H9 (cell line): ENCODE measurements at regions not wholly inside any gene's neighbourhood (a gene's known extent, or its start where the extent isn't known, plus 50 kb on each side); places are given as distances from the start of the nearest gene placed in this dataset.

Experiments
- DNase-seq: peaks from one replicate; pipeline ENCODE4 v3.0.0-alpha.2; 2017
- H2AFZ ChIP-seq: one replicate; pipeline ENCODE4 v1.6.1; 2013; ENCODE audit warnings: mild to moderate bottlenecking, low read length, control low read depth, moderate library complexity
- H2AK5ac ChIP-seq: 2 replicates; pipeline ENCODE4 v1.6.1; 2013; ENCODE audit warnings: low read length, control low read depth, mixed read lengths; ENCODE audit not compliant: insufficient read length
- H2BK120ac ChIP-seq: one replicate; pipeline ENCODE4 v1.6.1; 2013; ENCODE audit warnings: low read depth, mild to moderate bottlenecking, low read length, control low read depth, inconsistent platforms; ENCODE audit not compliant: poor library complexity, severe bottlenecking
- H2BK12ac ChIP-seq: 2 replicates; pipeline ENCODE4 v1.6.1; 2013; ENCODE audit warnings: low read length, control low read depth, mixed read lengths, low read depth; ENCODE audit not compliant: insufficient read length
- H2BK15ac ChIP-seq: 2 replicates; pipeline ENCODE4 v1.6.1; 2013; ENCODE audit warnings: low read depth, low read length, control low read depth
- H2BK20ac ChIP-seq: one replicate; pipeline ENCODE4 v1.6.1; 2013; ENCODE audit warnings: low read depth, mild to moderate bottlenecking, low read length, control low read depth, inconsistent platforms; ENCODE audit not compliant: poor library complexity, severe bottlenecking
- H2BK5ac ChIP-seq: 2 replicates; pipeline ENCODE4 v1.6.1; 2013; ENCODE audit warnings: low read length, control low read depth, mixed read lengths; ENCODE audit not compliant: insufficient read length
- H3K14ac ChIP-seq: 2 replicates; pipeline ENCODE4 v1.6.1; 2013; ENCODE audit warnings: low read length, control low read depth; ENCODE audit not compliant: insufficient read depth
- H3K18ac ChIP-seq: 2 replicates; pipeline ENCODE4 v1.6.1; 2013; ENCODE audit warnings: low read depth, mild to moderate bottlenecking, mixed read lengths, low read length, control low read depth; ENCODE audit not compliant: insufficient read length
- H3K23ac ChIP-seq: 2 replicates; pipeline ENCODE4 v1.6.1; 2013; ENCODE audit warnings: low read length, control low read depth, mixed read lengths, low read depth; ENCODE audit not compliant: insufficient read length
- H3K23me2 ChIP-seq: 2 replicates; pipeline ENCODE4 v1.6.1; 2013; ENCODE audit warnings: low read depth, mild to moderate bottlenecking, mixed read lengths, low read length, control low read depth; ENCODE audit not compliant: insufficient read length, poor library complexity, severe bottlenecking
- H3K27ac ChIP-seq: 2 replicates; pipeline ENCODE4 v1.5.1; 2013; ENCODE audit warnings: low read length, control low read depth, mixed read lengths, low read depth; ENCODE audit not compliant: insufficient read length
- H3K27me3 ChIP-seq: 2 replicates; pipeline ENCODE4 v1.6.1; 2013; ENCODE audit warnings: low read length, control low read depth, inconsistent platforms; ENCODE audit not compliant: insufficient read depth
- H3K4ac ChIP-seq: 2 replicates; pipeline ENCODE4 v1.6.1; 2013; ENCODE audit warnings: low read depth, mild to moderate bottlenecking, control low read depth, inconsistent platforms, low read length, moderate library complexity
- H3K4me1 ChIP-seq: 2 replicates; pipeline ENCODE4 v1.6.1; 2013; ENCODE audit warnings: low read length, control low read depth, inconsistent platforms; ENCODE audit not compliant: insufficient read depth
- H3K4me2 ChIP-seq: 2 replicates; pipeline ENCODE4 v1.6.1; 2013; ENCODE audit warnings: low read length, control low read depth, mixed read lengths; ENCODE audit not compliant: insufficient read length, insufficient read depth
- H3K56ac ChIP-seq: 2 replicates; pipeline ENCODE4 v1.6.1; 2013; ENCODE audit warnings: low read depth, mild to moderate bottlenecking, mixed read lengths, low read length, control low read depth; ENCODE audit not compliant: insufficient read length
- H3K79me1 ChIP-seq: 2 replicates; pipeline ENCODE4 v1.6.1; 2013; ENCODE audit warnings: low read depth, mild to moderate bottlenecking, moderate library complexity, low read length, control low read depth, inconsistent platforms; ENCODE audit not compliant: insufficient read depth, poor library complexity, severe bottlenecking
- H3K79me2 ChIP-seq: 2 replicates; pipeline ENCODE4 v1.6.1; 2013; ENCODE audit warnings: low read length, control low read depth, inconsistent platforms; ENCODE audit not compliant: insufficient read depth
- H3K9ac ChIP-seq: 2 replicates; pipeline ENCODE4 v1.6.1; 2013; ENCODE audit warnings: low read length, control low read depth, mixed read lengths; ENCODE audit not compliant: insufficient read length; ENCODE audit errors: extremely low read depth
- H3K9me3 ChIP-seq: one replicate; pipeline ENCODE4 v1.6.1; 2013; ENCODE audit warnings: low read depth, low read length, inconsistent platforms; ENCODE audit not compliant: control insufficient read depth
- H3T11ph ChIP-seq: one replicate; pipeline ENCODE4 v1.6.1; 2013; ENCODE audit warnings: mild to moderate bottlenecking, low read length, control low read depth, inconsistent platforms
- H4K20me1 ChIP-seq: one replicate; pipeline ENCODE4 v1.6.1; 2013; ENCODE audit not compliant: control insufficient read depth, insufficient read length, insufficient read depth
- H4K5ac ChIP-seq: 2 replicates; pipeline ENCODE4 v1.6.1; 2013; ENCODE audit warnings: low read depth, mild to moderate bottlenecking, mixed read lengths, low read length, control low read depth; ENCODE audit not compliant: insufficient read length
- H4K8ac ChIP-seq: replicated peaks from 2 replicates; pipeline ENCODE4 v1.6.1; 2013; ENCODE audit warnings: low read length, control low read depth, mixed read lengths, low read depth; ENCODE audit not compliant: insufficient read length
- H4K91ac ChIP-seq: 2 replicates; pipeline ENCODE4 v1.6.1; 2013; ENCODE audit warnings: low read depth, mild to moderate bottlenecking, moderate library complexity, mixed read lengths, low read length, control low read depth; ENCODE audit not compliant: insufficient read length
- H3K27ac Mint-ChIP-seq, 3 experiments: 2 replicates in 2 of 3; 3 replicates in 1 of 3; pipeline ENCODE4 v1.8.0; 2020 to 2021; ENCODE audit warnings: mixed read lengths in 3 of 3, mild to moderate bottlenecking in 1 of 3, moderate library complexity in 1 of 3
- H3K27me3 Mint-ChIP-seq: 2 replicates; pipeline ENCODE4 v1.8.0; 2021; ENCODE audit warnings: low read depth, mild to moderate bottlenecking, moderate library complexity, mixed read lengths
- H3K36me3 Mint-ChIP-seq, 3 experiments: 2 replicates in 2 of 3; 3 replicates in 1 of 3; pipeline ENCODE4 v1.8.0; 2020 to 2021; ENCODE audit warnings: low read depth in 3 of 3, mixed read lengths in 3 of 3; ENCODE audit not compliant: insufficient read depth in 1 of 3
- H3K4me1 Mint-ChIP-seq, 2 experiments: 2 replicates each; pipeline ENCODE4 v1.8.0; 2020; ENCODE audit warnings: mixed read lengths in 2 of 2
- H3K4me3 Mint-ChIP-seq, 2 experiments: 2 replicates in 1 of 2; 3 replicates in 1 of 2; pipeline ENCODE4 v1.8.0; 2020 to 2021; ENCODE audit warnings: mild to moderate bottlenecking in 2 of 2, mixed read lengths in 2 of 2, moderate library complexity in 1 of 2
- H3K9me3 Mint-ChIP-seq, 2 experiments: 2 replicates in 1 of 2; 3 replicates in 1 of 2; pipeline ENCODE4 v1.8.0; 2020; ENCODE audit warnings: mild to moderate bottlenecking in 2 of 2, mixed read lengths in 2 of 2, moderate library complexity in 1 of 2
- CTCF ChIP-seq: fragments of 200-600 bp; sonication (generic); conservative IDR thresholded peaks from 3 replicates; pipeline ENCODE4 v1.8.0; 2021; ENCODE audit warnings: antibody characterized with exemption, mild to moderate bottlenecking
- WGBS: extraction: QIAGEN DNeasy Blood & Tissue Kit; methylation state at CpG from one replicate; pipeline ENCODE4 v1.1.7; 2013; ENCODE audit warnings: missing lambda C conversion rate, low lambda C conversion rate, mixed read lengths; ENCODE audit not compliant: insufficient read length; ENCODE audit errors: extremely low coverage; 5-methylcytosine and 5-hydroxymethylcytosine counted together

DNA sequence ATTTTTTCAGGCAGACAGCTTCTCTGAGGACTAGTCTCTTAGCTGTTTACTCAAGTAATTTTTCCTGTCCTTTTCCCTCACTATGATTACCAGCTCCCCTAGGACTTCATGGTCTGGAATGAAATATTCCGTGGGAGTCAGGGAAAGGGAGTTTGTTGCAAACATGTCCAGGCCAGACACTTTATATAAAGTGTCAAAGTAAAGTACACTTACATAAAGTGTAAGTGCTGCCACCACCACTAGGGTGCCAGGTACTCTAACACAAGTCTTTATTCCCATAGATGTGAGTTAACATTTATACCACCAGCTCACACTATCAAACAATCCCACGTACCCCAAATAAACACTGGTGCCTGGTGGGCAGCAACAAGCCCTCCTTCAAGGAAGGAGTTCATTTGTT is 179.8 kb downstream of the SNRPN start:
- no peak overlapping the region for H3K4ac ChIP-seq
- no peak overlapping the region for H2BK5ac ChIP-seq
- no peaks in the 10 kb centered on the region for H3K23me2 ChIP-seq
- H2BK15ac ChIP-seq: no peak overlapping the region
- peaks cover 6 to 22% (median 15%) of the 10 kb centered on the region in 3 experiments; a peak in 5 of 7 replicates for H3K36me3 Mint-ChIP-seq
- no peaks in the 10 kb centered on the region for H3K79me1 ChIP-seq
- H3K27me3 Mint-ChIP-seq: peaks cover 4% of the 10 kb centered on the region; the same call in 1 of the 2 replicates
- no peak overlapping the region for H2BK120ac ChIP-seq
- TF ChIP-seq CTCF: peak; percentile 50
- H4K8ac ChIP-seq: no peak overlapping the region
- no peak overlapping the region for H4K91ac ChIP-seq
- no peaks in the 10 kb centered on the region for H3K4me1 ChIP-seq
- no peaks in the 10 kb centered on the region for H4K20me1 ChIP-seq
- no peak overlapping the region for H2BK20ac ChIP-seq
- no peak overlapping the region for H2AFZ ChIP-seq
- no peak overlapping the region for H3K4me2 ChIP-seq
- H3T11ph ChIP-seq: no peak overlapping the region
- no peak overlapping the region for H3K9ac ChIP-seq
- H3K79me2 ChIP-seq: no peaks in the 10 kb centered on the region
- peaks cover 0 to 2% of the 10 kb centered on the region in 2 experiments; a peak in 1 of 4 replicates for H3K4me1 Mint-ChIP-seq
- WGBS: no CpG with 5 or more reads among the region's 2 CpGs
- no peak overlapping the region for H3K23ac ChIP-seq
- no peak overlapping the region for H2AK5ac ChIP-seq
- H3K4me3 Mint-ChIP-seq: no peak overlapping the region
- H3K27ac Mint-ChIP-seq: no peak overlapping the region
- H3K27me3 ChIP-seq: no peaks in the 10 kb centered on the region
- peaks cover 44 to 56% of the 10 kb centered on the region in 2 experiments for H3K9me3 Mint-ChIP-seq
- no peak overlapping the region for H3K18ac ChIP-seq
- no peak overlapping the region for H4K5ac ChIP-seq
- no peak for DNase-seq
- H3K9me3 ChIP-seq: peaks cover 20% of the 10 kb centered on the region
- no peak overlapping the region for H3K27ac ChIP-seq
- no peak overlapping the region for H3K14ac ChIP-seq
- H3K56ac ChIP-seq: no peak overlapping the region
- no peak overlapping the region for H2BK12ac ChIP-seq
